Prostate gland (tissue), 2 donors: ENCODE measurements at regions not wholly inside any gene's neighbourhood (a gene's known extent, or its start where the extent isn't known, plus 50 kb on each side); places are given as distances from the start of the nearest gene placed in this dataset.

ENCODE experiments used
- DNase-seq: peaks from one replicate; pipeline ENCODE4 v3.0.0-alpha.2; 2019; ENCODE audit warnings: low spot score
- H3K27ac ChIP-seq, 2 donors: fragments of 200-600 bp; sonication (generic); 2 replicates each; pipeline ENCODE4 v1.5.1; 2017 to 2019
- H3K27me3 ChIP-seq: fragments of 200-600 bp; sonication (generic); replicated peaks from 2 replicates; pipeline ENCODE4 v1.5.1; 2019; ENCODE audit not compliant: insufficient read depth
- H3K36me3 ChIP-seq, 2 donors: fragments of 200-600 bp; sonication (generic); 1 replicate in 1 of 2; 2 replicates in 1 of 2; pipeline versions ENCODE4 v1.5.1 to v1.8.1; 2017 to 2019
- H3K4me1 ChIP-seq: fragments of 200-600 bp; sonication (generic); replicated peaks from 2 replicates; pipeline ENCODE4 v1.5.1; 2019
- H3K4me3 ChIP-seq, 2 donors: fragments of 200-600 bp; sonication (generic); 2 replicates each; pipeline ENCODE4 v1.5.1; 2017 to 2019
- H3K9me3 ChIP-seq: fragments of 200-600 bp; sonication (generic); 2 replicates; pipeline ENCODE4 v1.5.1; 2017
- CTCF ChIP-seq, 4 experiments: fragments of 200-600 bp in 2 of 4; fragments of 450-650 bp in 2 of 4; sonication (generic) in 2 of 4; IDR thresholded peaks; 1 replicate in 3 of 4; 2 replicates in 1 of 4; pipeline ENCODE4 v1.5.1; 2016 to 2019; ENCODE audit warnings: antibody characterized with exemption in 4 of 4, mild to moderate bottlenecking in 2 of 4, moderate library complexity in 2 of 4
- POLR2A ChIP-seq: fragments of 450-650 bp; IDR thresholded peaks from one replicate; pipeline ENCODE4 v1.6.1; 2016; ENCODE audit warnings: antibody characterized with exemption, mild to moderate bottlenecking
- POLR2AphosphoS5 ChIP-seq: sonication (generic); formaldehyde crosslinking; IDR thresholded peaks from one replicate; pipeline ENCODE4 v1.6.1; 2017; ENCODE audit warnings: antibody characterized with exemption
- WGBS: methylation state at CpG from one replicate; pipeline ENCODE4 v1.1.5; 2018; 5-methylcytosine and 5-hydroxymethylcytosine counted together
- intact Hi-C: fragments of 100-400 bp; cut with DNase I; formaldehyde crosslinking; loops from one replicate; pipeline ENCODE4 v1.14.2; 2022

GRCh38 chr1:198447468-198447867, 93.0 kb downstream of the ATP6V1G3 start:
- Histone ChIP-seq H3K27me3 (no peaks in the 10 kb centered on the region), H3K4me1 (no peaks in the 10 kb centered on the region), H3K9me3 (no peaks in the 10 kb centered on the region), H3K4me3 (no peak overlapping the region), H3K27ac (no peak overlapping the region), H3K36me3 (no peaks in the 10 kb centered on the region)
- no peak for DNase-seq
- intact Hi-C loops = no loop called here
- WGBS = 79% methylated on average over 1 of the region's 1 CpG
- TF ChIP-seq CTCF (IDR thresholded peaks at IDR 0.05) (no peak), POLR2A (no peak), POLR2AphosphoS5 (no peak)

GRCh38 chr1:198445872-198446271, 94.6 kb downstream of the ATP6V1G3 start:
- Histone ChIP-seq H3K36me3 (no peaks in the 10 kb centered on the region), H3K4me1 (no peaks in the 10 kb centered on the region), H3K4me3 (no peak overlapping the region), H3K9me3 (no peaks in the 10 kb centered on the region), H3K27me3 (no peaks in the 10 kb centered on the region), H3K27ac (no peak overlapping the region)
- no peak for TF ChIP-seq POLR2A
- TF ChIP-seq CTCF (IDR thresholded peaks at IDR 0.05) = no peak
- no peak for TF ChIP-seq POLR2AphosphoS5
- WGBS = 66% methylated on average over 3 of the region's 3 CpGs
- intact Hi-C loops = no loop called here
- no peak for DNase-seq

- no peak for DNase-seq
- H3K36me3 ChIP-seq = no peaks in the 10 kb centered on the region
- H3K4me3 ChIP-seq = no peak overlapping the region
- H3K27me3 ChIP-seq = no peaks in the 10 kb centered on the region
- no peak for TF ChIP-seq CTCF (IDR thresholded peaks at IDR 0.05)
- TF ChIP-seq POLR2A = no peak
- no peak for TF ChIP-seq POLR2AphosphoS5
- H3K27ac ChIP-seq = no peak overlapping the region
- no peaks in the 10 kb centered on the region for H3K4me1 ChIP-seq
- no peaks in the 10 kb centered on the region for H3K9me3 ChIP-seq
- intact Hi-C loops = no loop called here
- WGBS = 38% methylated on average over 1 of the region's 1 CpG
Measured at GRCh38 chr1:198444792-198445191, 95.7 kb downstream of the ATP6V1G3 start.

GRCh38 chr1:198443365-198444233, 96.9 kb downstream of the ATP6V1G3 start:
- no peak overlapping the region for H3K27ac ChIP-seq
- no peaks in the 10 kb centered on the region for H3K9me3 ChIP-seq
- no peaks in the 10 kb centered on the region for H3K27me3 ChIP-seq
- TF ChIP-seq CTCF (IDR thresholded peaks at IDR 0.05) (no peak), POLR2AphosphoS5 (no peak), POLR2A (no peak)
- no peaks in the 10 kb centered on the region for H3K4me1 ChIP-seq
- H3K36me3 ChIP-seq = no peaks in the 10 kb centered on the region
- 69% methylated on average over 5 of the region's 5 CpGs for WGBS
- intact Hi-C loops = no loop called here
- H3K4me3 ChIP-seq = no peak overlapping the region
- DNase-seq = no peak

- WGBS = 88% methylated on average over 6 of the region's 6 CpGs
- intact Hi-C loops = no loop called here
Measured at GRCh38 chr1:198440842-198441241, 99.6 kb downstream of the ATP6V1G3 start.

More at GRCh38 chr1:198440842-198441241, 99.6 kb downstream of the ATP6V1G3 start:
- Histone ChIP-seq H3K27me3 (no peaks in the 10 kb centered on the region), H3K4me3 (no peak overlapping the region), H3K36me3 (no peaks in the 10 kb centered on the region), H3K9me3 (no peaks in the 10 kb centered on the region), H3K27ac (no peak overlapping the region), H3K4me1 (no peaks in the 10 kb centered on the region)
- TF ChIP-seq CTCF (IDR thresholded peaks at IDR 0.05) (no peak), POLR2A (no peak), POLR2AphosphoS5 (no peak)
- DNase-seq = no peak
